ENCODE measurements at regions not wholly inside any gene's neighbourhood (a gene's known extent, or its start where the extent isn't known, plus 50 kb on each side); places are given as distances from the start of the nearest gene placed in this dataset.
A peak's percentile ranks its signal among the peaks of the same experiment; 100 is the strongest.
"Not testable (repeated sequence)": the region's sequence is repeated elsewhere in the genome, so short reads cannot be mapped to it uniquely, and the experiment has no call there.

DNA sequence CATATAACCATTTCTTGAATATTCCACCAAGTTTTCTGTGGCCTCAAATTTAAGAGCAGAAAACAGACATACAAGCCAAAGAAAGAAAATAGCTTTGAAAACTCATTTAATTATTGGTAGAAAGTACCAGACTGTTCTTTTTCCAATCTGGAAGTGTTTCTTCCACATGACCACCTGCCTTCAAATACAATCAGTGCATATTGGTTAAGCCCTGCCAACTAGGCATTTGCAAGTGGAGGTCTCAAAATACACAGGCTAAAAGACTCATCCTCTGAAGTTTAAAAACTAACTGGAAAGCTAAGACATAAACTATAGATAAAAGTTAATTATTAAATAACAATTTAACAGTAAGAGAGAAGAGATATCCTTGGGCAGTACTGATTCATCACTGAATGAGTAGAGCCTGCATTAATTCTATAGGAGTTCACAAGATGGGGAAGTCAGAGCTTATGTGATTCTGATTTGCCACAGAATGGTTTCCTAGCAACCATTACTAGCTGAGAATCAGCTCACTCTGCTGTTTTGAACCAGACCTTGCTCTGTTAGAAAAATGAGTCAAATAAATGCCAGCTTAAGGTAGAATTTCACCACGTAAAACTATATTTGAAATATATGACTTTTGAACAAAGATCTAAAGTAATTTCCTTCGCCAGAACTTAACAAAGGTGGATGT is 433.8 kb downstream of the FUT8 start:
- Mint-ChIP-seq H3K4me3 (peak overlapping the region; percentile 76), H3K27me3 (ENCODE audit: low read depth) (no peaks in the 10 kb centered on the region), H3K9me3 (peaks cover 35% of the 10 kb centered on the region), H3K36me3 (ENCODE audit: low read depth) (peaks cover 33% of the 10 kb centered on the region), H3K4me1 (ENCODE audit: low read depth) (peaks cover 69% of the 10 kb centered on the region), H3K27ac (peak overlapping the region; percentile 95)
- DNase-seq (ENCODE audit: low spot score) = peak; percentile 14

DNA sequence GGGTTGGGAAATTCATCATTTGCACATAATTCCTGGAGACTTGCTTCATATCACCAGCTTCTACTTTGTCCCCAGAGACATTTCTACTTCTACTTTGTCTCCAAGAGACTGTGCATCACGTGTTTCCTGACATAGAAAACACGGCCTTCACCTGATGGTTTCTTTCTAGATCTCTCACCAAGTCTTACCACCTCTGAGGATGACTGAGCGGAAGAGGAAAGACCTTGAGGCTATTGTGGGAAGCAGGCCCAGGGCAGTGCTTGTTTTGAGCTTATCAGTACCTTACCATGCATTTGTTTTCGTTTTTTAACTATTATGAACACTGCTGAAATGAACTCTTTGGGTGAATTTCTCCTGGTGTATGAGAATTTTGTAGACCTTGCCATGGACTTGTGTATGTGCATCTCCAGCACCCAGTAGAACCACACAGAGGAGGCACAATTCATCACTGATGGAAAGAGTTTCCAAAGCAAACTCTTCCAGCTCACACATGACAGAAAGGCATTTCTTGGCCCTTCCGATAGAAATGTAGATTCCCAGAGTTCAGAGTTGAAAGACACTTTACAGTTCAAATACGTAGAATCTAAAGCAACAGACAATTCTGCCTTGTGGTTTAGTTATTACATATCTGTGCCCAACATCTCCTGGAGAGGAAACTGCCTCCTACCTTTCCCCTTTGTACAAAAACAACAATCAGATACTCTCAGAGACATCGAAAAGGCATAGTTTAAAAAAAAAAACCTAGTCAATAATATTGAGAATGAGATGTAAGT is 434.7 kb downstream of the FUT8 start:
- Mint-ChIP-seq H3K27ac (peak overlapping the region; percentile 95), H3K9me3 (peaks cover 43% of the 10 kb centered on the region), H3K27me3 (ENCODE audit: low read depth) (no peaks in the 10 kb centered on the region), H3K4me1 (ENCODE audit: low read depth) (peaks cover 71% of the 10 kb centered on the region), H3K4me3 (peak overlapping the region; percentile 76), H3K36me3 (ENCODE audit: low read depth) (peaks cover 42% of the 10 kb centered on the region)
- peak; percentile 79 for DNase-seq (ENCODE audit: low spot score)

DNA sequence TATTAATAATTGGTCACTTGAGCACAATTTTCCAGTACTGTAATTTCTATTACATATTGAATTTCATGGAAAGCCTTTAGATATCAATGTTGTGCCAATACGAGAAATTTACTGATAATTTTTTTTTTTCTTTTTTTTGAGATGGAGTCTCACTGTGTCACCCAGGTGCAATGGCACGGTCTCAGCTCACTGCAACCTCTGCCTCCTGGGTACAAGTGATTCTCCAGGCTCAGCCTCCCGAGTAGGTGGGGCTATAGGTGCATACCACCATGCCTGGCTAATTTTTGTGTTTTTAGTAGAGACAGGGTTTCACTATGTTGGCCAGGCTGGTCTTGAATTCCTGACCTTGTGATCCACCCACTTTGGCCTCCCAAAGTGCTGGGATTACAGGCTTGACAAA is 435.4 kb downstream of the FUT8 start:
- H3K9me3 Mint-ChIP-seq = peaks cover 49% of the 10 kb centered on the region
- peak overlapping the region; percentile 62 for H3K27ac Mint-ChIP-seq
- H3K4me3 Mint-ChIP-seq = peak overlapping the region; percentile 36
- not testable (repeated sequence) for H3K27me3 Mint-ChIP-seq (ENCODE audit: low read depth); DNase-seq (ENCODE audit: low spot score)
- peaks cover 49% of the 10 kb centered on the region for H3K36me3 Mint-ChIP-seq (ENCODE audit: low read depth)
- peaks cover 69% of the 10 kb centered on the region for H3K4me1 Mint-ChIP-seq (ENCODE audit: low read depth)

DNA sequence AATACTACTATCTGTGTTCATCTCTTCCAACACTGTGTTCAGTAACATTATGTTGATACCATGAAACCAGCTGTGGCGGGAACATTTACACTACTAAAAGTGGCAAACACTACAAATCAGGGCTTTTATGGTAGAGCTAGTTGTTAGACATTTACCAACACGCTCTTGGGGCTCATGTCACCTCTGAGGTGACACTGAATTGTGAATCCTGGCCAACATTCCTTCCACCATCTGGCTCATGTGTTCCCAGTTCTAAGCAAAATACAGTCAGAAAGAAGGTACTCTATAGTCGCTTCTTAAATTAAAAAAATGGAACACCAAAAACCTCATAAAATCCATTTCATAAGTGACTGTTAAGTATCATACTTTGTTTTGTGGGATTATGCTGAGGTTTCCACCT is 436.6 kb downstream of the FUT8 start:
- Mint-ChIP-seq H3K4me3 (peak overlapping the region; percentile 65), H3K36me3 (ENCODE audit: low read depth) (peaks cover 54% of the 10 kb centered on the region), H3K27me3 (ENCODE audit: low read depth) (no peaks in the 10 kb centered on the region), H3K27ac (peak overlapping the region; percentile 91), H3K4me1 (ENCODE audit: low read depth) (peaks cover 58% of the 10 kb centered on the region), H3K9me3 (peaks cover 58% of the 10 kb centered on the region)
- no peak for DNase-seq (ENCODE audit: low spot score)

- H3K4me3 Mint-ChIP-seq = peak overlapping the region; percentile 65
- peaks cover 56% of the 10 kb centered on the region for H3K36me3 Mint-ChIP-seq (ENCODE audit: low read depth)
- no peak for DNase-seq (ENCODE audit: low spot score)
- peak overlapping the region; percentile 91 for H3K27ac Mint-ChIP-seq
- peaks cover 56% of the 10 kb centered on the region for H3K4me1 Mint-ChIP-seq (ENCODE audit: low read depth)
- H3K9me3 Mint-ChIP-seq = peaks cover 60% of the 10 kb centered on the region
- H3K27me3 Mint-ChIP-seq (ENCODE audit: low read depth) = no peaks in the 10 kb centered on the region
Measured at GRCh38 chr14:65849558-65849957, 437.0 kb downstream of the FUT8 start.

DNA sequence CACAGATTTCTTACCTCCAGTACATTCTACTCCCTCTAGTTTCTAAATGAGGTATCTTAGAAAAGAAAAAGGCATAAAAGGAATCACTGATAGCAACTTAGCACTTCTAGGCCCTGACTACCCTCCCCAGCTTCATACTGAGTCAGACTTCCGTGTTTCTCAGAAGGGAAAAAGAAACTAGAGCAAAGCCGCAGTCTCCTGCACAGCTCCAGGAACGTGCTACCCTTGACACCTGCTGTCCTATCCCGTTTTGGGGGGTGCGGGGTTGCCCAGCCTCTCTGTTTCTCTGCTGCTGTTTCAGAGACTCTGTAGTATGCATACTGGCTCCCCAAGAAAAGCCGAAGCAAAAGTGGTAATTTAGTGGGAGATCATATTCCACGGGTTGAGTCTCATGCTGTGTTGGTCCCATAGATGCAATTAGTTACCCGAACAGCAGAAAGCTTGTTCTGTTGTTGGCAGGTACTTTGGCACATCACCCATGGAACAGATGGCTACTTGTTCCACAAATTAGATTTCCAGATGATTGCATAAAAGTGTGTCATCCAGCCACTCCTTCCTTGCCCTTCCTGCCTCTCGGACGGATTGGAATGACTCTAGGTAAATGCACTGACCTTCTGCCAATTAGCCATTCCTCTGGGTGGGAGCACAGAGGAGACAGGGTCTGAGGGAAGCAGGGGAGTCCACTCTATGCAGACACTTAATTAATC is 438.1 kb downstream of the FUT8 start:
- peaks cover 57% of the 10 kb centered on the region for H3K9me3 Mint-ChIP-seq
- peak overlapping the region; percentile 91 for H3K27ac Mint-ChIP-seq
- no peaks in the 10 kb centered on the region for H3K27me3 Mint-ChIP-seq (ENCODE audit: low read depth)
- H3K4me3 Mint-ChIP-seq = peak overlapping the region; percentile 65
- peak; percentile 69 for DNase-seq (ENCODE audit: low spot score)
- peaks cover 50% of the 10 kb centered on the region for H3K4me1 Mint-ChIP-seq (ENCODE audit: low read depth)
- H3K36me3 Mint-ChIP-seq (ENCODE audit: low read depth) = peaks cover 54% of the 10 kb centered on the region

- Mint-ChIP-seq H3K27me3 (ENCODE audit: low read depth) (no peaks in the 10 kb centered on the region), H3K4me3 (no peak overlapping the region), H3K4me1 (ENCODE audit: low read depth) (peaks cover 33% of the 10 kb centered on the region), H3K9me3 (peaks cover 60% of the 10 kb centered on the region), H3K27ac (no peak overlapping the region), H3K36me3 (ENCODE audit: low read depth) (peaks cover 59% of the 10 kb centered on the region)
- no peak for DNase-seq (ENCODE audit: low spot score)
Measured at GRCh38 chr14:65852689-65853088, 440.2 kb downstream of the FUT8 start.

- H3K4me3 Mint-ChIP-seq = no peak overlapping the region
- peaks cover 62% of the 10 kb centered on the region for H3K36me3 Mint-ChIP-seq (ENCODE audit: low read depth)
- H3K27me3 Mint-ChIP-seq (ENCODE audit: low read depth) = no peaks in the 10 kb centered on the region
- no peak overlapping the region for H3K27ac Mint-ChIP-seq
- H3K4me1 Mint-ChIP-seq (ENCODE audit: low read depth) = peaks cover 33% of the 10 kb centered on the region
- peaks cover 62% of the 10 kb centered on the region for H3K9me3 Mint-ChIP-seq
- no peak for DNase-seq (ENCODE audit: low spot score)
Measured at GRCh38 chr14:65853407-65853955, 441.0 kb downstream of the FUT8 start.

GRCh38 chr14:65854215-65854614 is 441.7 kb downstream of the FUT8 start:
- Mint-ChIP-seq H3K4me1 (ENCODE audit: low read depth) (peaks cover 31% of the 10 kb centered on the region), H3K27ac (no peak overlapping the region), H3K27me3 (ENCODE audit: low read depth) (no peaks in the 10 kb centered on the region), H3K36me3 (ENCODE audit: low read depth) (peaks cover 63% of the 10 kb centered on the region), H3K4me3 (no peak overlapping the region), H3K9me3 (peaks cover 64% of the 10 kb centered on the region)
- DNase-seq (ENCODE audit: low spot score) = no peak

DNA sequence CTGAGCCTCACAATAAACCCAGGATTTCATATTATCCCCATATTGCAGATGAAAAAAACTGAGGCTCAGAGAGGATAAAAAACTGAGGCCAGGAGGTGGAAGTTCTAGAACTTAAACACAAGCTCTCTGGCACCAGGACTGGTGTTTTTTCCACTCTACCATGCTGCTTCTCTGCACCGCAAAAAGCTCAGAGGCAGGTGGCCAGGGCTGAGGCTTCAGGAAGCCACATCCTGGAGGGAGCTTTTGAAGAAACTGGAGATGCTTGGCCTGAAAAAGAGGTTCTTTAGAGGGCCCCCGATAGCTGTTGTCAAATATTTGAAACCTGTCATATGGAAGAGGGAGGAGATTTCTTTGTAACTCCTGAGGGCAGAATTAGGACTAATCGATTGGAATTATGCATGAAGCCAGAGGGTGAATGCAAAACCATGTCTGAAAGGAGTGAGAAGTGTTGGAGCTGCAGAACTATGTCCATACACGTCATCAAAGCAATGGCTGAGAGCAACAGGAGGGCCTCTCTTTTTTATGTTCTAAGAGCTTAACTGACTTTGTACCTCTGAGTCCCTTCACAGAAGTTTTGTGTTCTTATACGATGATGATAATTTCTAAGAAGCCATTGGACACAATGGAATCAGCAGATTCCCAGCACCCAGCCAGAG is 448.6 kb downstream of the FUT8 start:
- peaks cover 58% of the 10 kb centered on the region for H3K4me1 Mint-ChIP-seq (ENCODE audit: low read depth)

GRCh38 chr14:65864549-65864948 is 452.0 kb downstream of the FUT8 start:
- Mint-ChIP-seq H3K27ac (peak overlapping the region; percentile 70), H3K4me1 (ENCODE audit: low read depth) (peaks cover 56% of the 10 kb centered on the region), H3K36me3 (ENCODE audit: low read depth) (peaks cover 15% of the 10 kb centered on the region), H3K4me3 (peak overlapping the region; percentile 4), H3K9me3 (peaks cover 5% of the 10 kb centered on the region), H3K27me3 (ENCODE audit: low read depth) (no peaks in the 10 kb centered on the region)
- no peak for DNase-seq (ENCODE audit: low spot score)

More for the DNA sequence above, 448.6 kb downstream of the FUT8 start:
- Mint-ChIP-seq H3K9me3 (peaks cover 21% of the 10 kb centered on the region), H3K27me3 (ENCODE audit: low read depth) (no peaks in the 10 kb centered on the region), H3K4me3 (peak overlapping the region; percentile 11), H3K36me3 (ENCODE audit: low read depth) (peaks cover 30% of the 10 kb centered on the region), H3K27ac (peak overlapping the region; percentile 49)
- no peak for DNase-seq (ENCODE audit: low spot score)

DNA sequence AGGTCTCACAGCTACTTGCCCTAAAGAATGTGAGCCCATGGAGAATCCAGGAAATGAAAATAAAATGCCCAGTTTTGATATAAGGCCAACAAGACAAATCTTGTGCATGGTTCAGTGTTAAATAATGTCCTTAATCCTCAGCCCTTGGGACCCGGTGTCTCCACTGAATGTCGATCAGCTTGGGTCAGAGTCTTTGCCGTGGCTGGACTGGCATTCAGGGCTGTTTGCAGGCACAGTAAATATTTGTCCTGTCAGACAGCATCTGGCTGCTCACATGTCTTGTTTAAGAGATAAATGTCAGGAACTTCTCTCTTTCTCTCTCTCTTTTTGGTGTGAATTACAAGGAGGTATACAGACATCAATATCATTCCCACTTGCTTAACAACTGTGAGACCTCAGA is 452.5 kb downstream of the FUT8 start:
- H3K4me3 Mint-ChIP-seq = peak overlapping the region; percentile 4
- peaks cover 4% of the 10 kb centered on the region for H3K9me3 Mint-ChIP-seq
- H3K27me3 Mint-ChIP-seq (ENCODE audit: low read depth) = no peaks in the 10 kb centered on the region
- peak overlapping the region; percentile 70 for H3K27ac Mint-ChIP-seq
- no peak for DNase-seq (ENCODE audit: low spot score)
- peaks cover 56% of the 10 kb centered on the region for H3K4me1 Mint-ChIP-seq (ENCODE audit: low read depth)
- H3K36me3 Mint-ChIP-seq (ENCODE audit: low read depth) = peaks cover 15% of the 10 kb centered on the region

- Mint-ChIP-seq H3K9me3 (no peaks in the 10 kb centered on the region), H3K36me3 (ENCODE audit: low read depth) (peaks cover 5% of the 10 kb centered on the region), H3K4me3 (no peak overlapping the region), H3K27ac (no peak overlapping the region), H3K4me1 (ENCODE audit: low read depth) (peaks cover 44% of the 10 kb centered on the region), H3K27me3 (ENCODE audit: low read depth) (no peaks in the 10 kb centered on the region)
- DNase-seq (ENCODE audit: low spot score) = no peak
Measured at GRCh38 chr14:65866448-65866847, 453.9 kb downstream of the FUT8 start.
